Activated gamma-delta T cell treated with Interleukin-2 at 50 U/mL for 16 hours (primary cell): ENCODE measurements at regions not wholly inside any gene's neighbourhood (a gene's known extent, or its start where the extent isn't known, plus 50 kb on each side); places are given as distances from the start of the nearest gene placed in this dataset.

Source experiments
- DNase-seq: peaks from one replicate; pipeline ENCODE4 v3.0.0-alpha.2; 2020

GRCh38 chr3:144142151-144142840 lies 170.7 kb downstream of the DIPK2A start:
- no peak for DNase-seq

- no peak for DNase-seq
These were observed 176.7 kb downstream of the DIPK2A start for GRCh38 chr3:144148356-144148755.

- no peak for DNase-seq
These were observed 180.4 kb downstream of the DIPK2A start for GRCh38 chr3:144151983-144152382.

DNA sequence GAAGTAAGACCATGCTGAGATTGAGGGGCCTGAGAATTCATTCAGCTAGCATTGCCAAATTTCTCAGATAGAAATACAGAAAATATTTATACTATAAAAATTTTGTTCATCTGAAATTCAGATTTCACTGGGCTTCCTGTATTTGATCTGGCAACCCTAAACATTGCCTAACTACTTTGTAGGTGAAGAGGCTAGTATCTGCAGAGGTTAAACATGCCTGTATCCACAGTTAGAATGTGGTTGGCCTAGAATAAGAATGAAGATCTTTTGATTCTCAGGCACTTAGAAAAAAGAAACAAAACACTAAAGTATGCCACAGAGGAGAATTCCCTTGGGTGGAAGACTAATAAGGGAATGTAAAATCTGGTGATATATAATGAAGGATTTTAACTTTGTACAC lies 189.0 kb downstream of the DIPK2A start:
- DNase-seq = no peak

DNA sequence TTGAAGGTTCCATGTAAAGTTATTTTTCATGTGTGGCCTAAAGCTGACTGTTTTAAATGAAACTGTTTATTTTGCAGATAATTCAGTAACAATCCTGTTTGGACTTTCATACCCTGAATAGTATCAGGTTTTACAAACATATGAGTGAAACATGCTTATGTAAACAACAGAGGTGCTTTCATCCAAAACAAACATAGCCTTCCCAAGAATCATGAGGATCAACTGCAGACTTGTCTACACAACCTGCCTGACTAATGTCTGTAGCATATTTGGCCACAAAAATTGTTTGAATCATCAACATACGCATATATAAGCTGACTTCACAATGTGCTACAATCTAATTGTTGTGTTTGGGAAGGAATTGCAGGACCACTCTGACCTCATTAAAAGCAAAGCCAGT lies 190.4 kb downstream of the DIPK2A start:
- no peak for DNase-seq

GRCh38 chr3:144164352-144164751 lies 192.7 kb downstream of the DIPK2A start:
- DNase-seq = no peak

GRCh38 chr3:144165482-144165881 lies 193.9 kb downstream of the DIPK2A start:
- no peak for DNase-seq

DNA sequence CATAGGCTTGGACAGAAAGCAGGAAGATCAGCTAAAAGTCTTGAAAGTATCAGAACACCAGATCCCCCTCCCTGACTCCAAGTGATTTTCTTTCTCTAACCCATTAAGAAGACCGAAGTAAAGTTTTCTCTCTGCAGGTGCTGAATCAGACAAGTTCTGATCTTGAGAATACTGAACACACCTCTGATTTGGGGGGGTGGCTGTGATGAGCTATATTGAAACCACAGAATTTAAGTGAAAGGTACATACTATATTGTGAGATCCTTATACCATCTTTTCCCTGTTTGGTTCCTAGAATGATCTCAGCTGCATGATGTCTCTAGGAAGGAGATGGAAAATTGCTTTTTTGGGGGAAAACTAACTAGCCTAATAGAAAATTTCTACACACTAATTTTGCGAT lies 196.0 kb downstream of the DIPK2A start:
- no peak for DNase-seq

GRCh38 chr3:144173491-144173890 lies 201.9 kb downstream of the DIPK2A start:
- no peak for DNase-seq

DNA sequence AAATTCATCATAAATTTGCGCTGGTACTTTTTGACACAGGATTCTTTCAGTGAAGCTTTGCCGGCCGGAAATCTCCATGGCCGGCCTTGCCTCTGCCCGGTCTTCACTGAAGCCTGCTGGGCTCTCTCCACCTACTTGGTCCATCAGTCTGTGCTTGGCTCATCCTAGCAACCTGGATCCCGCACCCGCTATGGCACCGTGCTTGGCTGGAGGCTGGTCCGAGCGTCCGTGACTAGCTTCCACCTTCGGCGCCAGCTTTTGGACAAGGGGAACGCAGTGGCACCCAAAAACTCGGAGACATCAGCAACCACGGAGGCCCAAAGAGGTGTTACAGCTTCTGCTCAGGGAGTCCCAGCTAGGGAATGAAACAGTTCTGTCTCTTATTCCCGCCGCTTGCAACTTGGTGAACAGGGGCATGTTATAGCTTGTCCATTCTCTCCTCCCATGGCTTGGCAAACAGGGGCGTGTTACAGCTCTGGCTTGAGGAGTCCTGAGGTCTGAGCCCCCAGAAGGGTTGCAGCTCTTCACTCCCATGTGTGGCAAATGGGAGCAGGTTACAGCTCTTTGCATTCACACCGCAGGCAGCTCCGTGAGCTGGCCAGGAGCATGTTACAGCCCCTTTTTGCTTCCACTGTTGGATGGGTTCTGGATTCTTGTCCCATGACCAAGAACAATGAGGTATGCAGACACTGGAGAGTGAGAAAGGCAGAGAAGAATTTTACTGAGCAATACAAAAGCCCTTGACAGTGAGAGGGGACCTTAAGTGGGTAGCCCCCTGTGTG lies 204.2 kb downstream of the DIPK2A start:
- DNase-seq = no peak

DNA sequence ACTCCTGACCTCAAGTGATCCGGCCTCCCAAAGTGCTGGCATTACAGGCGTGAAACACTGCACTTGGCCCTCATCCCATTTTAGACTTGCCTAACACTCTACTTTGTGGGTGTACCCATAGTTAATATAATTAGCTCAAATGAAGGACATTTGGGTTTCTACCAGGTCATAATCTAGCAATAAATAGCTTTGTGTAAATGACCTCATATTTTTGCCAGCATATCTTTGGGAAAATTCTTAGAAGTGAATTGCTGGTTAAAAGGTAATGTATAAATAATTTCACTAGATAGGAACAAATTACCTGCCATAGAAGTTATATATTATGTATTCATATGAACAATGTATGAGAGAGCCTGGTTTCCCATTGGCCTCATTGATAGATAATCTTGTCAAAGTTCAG lies 206.0 kb downstream of the DIPK2A start:
- DNase-seq = no peak

DNA sequence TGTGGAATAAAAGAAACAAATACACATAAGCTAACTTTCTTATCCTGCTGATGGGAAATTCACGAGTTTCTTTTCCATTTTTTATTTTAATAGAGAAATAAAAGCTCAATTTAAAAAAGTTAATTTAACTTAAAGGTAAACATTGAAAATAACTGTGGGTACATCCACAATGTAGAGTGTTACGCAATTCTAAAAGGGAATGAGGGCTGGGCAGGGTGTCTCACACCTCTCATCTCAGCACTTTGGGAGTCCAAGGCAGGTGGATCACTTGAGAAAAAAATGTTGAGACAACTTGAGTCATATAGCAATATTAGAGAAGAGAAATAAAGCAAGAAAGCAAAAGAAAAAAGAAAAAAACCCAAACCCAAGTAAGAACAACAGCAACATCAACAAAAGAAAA lies 207.0 kb downstream of the DIPK2A start:
- no peak for DNase-seq

- no peak for DNase-seq
These were observed 209.4 kb downstream of the DIPK2A start for GRCh38 chr3:144181062-144181461.

- DNase-seq = no peak
These were observed 210.9 kb downstream of the DIPK2A start for GRCh38 chr3:144182501-144182900.

- no peak for DNase-seq
These were observed 213.7 kb downstream of the DIPK2A start for GRCh38 chr3:144185276-144185675.

GRCh38 chr3:144187531-144188210 lies 216.0 kb downstream of the DIPK2A start:
- no peak for DNase-seq

DNA sequence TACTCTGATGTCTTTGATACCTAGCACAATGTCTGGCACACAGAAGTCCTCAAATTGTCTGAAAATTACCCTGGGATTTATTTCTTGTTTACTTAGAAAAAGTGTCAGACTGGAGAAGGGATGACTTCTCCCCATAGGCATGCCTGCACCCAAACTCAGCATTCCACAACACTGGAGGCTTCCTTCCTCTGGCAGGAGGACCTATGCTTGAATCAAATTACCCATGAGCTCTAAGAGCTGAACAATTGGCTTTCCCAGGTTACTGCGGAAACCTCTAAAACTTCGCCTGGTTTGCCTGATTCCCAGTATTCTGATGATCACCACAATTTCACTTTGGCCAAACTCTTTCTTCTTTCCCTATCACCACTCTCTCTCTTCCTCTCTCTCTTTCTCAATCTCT lies 217.4 kb downstream of the DIPK2A start:
- DNase-seq = no peak

- DNase-seq = no peak
These were observed 225.5 kb downstream of the DIPK2A start for GRCh38 chr3:144197116-144197515.

GRCh38 chr3:144197582-144197981 lies 226.0 kb downstream of the DIPK2A start:
- DNase-seq = no peak

DNA sequence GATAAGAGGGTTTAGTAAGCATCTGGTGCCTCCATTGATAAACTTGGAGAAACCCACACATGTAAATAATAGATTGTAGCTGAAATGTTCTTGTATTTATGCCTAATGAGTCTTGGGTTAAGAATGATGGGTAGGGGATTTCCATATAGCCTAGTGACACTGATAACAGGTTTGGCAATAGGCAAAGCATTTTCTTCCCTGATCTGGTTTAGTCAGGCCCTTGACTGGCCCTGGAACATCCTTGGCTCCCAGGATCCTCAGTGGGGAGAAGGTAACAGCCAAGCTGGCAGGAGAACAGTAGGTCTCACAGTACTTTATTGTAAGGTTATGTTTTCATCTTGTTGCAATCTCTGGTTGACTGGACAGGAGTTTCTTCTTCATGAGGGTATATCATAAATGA lies 228.4 kb downstream of the DIPK2A start:
- DNase-seq = no peak

- no peak for DNase-seq
These were observed 228.8 kb downstream of the DIPK2A start for GRCh38 chr3:144200466-144200865.

- DNase-seq = no peak
These were observed 250.1 kb downstream of the DIPK2A start for GRCh38 chr3:144221761-144222160.

DNA sequence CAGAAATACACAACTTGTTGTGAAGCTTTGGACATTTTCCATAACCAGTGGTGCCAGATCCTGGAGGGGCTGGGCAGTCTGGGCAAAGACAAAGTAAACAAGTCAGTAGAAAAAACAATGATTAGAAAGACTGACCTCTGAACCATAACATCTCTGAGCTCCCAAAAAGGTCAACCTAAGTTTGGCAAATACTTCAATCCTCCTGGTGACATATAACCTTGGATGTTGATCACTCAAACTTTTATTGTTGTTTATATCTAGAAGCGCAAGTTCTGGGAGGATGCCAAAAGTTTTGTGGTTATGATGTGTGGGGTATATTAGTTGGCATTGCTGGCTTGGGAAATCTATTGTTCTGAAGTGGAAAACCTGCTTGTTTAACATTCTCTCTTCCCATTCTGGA lies 257.7 kb downstream of the DIPK2A start:
- no peak for DNase-seq

DNA sequence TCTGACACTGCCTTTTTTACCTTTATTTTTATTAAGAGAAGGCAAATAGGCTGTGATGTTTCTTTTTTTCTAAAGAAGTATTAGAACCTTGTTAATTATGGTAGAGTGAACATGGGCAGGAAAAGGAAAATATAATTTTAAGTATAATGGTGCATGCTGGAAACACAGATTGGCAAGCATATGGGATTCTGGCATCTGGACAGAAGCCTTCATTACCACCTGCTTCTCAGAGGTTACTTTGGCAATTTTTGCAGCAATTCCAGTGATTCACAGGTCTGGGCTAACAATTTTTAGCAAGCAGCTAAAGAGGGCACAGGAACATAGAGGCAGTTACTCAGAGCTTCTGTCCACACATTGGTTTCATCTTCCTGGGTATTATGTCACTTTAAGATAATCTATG lies 258.3 kb downstream of the DIPK2A start:
- DNase-seq = no peak
